ENCODE measurements at regions not wholly inside any gene's neighbourhood (a gene's known extent, or its start where the extent isn't known, plus 50 kb on each side); places are given as distances from the start of the nearest gene placed in this dataset.

DNA sequence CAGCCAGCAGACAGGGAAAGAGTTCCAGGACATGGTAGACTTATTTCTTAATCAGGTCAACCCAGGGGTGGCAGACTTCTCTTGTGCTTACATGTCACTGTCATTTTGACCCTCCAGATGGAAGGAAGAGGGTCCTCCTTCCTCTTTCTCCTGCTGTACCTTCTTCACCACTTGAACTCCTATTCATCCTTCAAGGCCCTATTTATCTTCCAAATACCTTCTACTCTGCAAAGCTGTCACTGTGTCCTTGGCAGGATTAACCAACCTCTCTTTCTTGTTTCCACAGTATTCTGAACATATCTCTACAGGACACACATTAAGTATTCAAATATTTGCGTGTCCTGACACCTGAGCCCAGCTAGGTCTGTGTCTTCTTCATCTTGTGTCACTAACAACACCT lies 163.1 kb downstream of the DICER1 start:
- peak in 1 of 2 experiments; percentile 53 for DNase-seq

DNA sequence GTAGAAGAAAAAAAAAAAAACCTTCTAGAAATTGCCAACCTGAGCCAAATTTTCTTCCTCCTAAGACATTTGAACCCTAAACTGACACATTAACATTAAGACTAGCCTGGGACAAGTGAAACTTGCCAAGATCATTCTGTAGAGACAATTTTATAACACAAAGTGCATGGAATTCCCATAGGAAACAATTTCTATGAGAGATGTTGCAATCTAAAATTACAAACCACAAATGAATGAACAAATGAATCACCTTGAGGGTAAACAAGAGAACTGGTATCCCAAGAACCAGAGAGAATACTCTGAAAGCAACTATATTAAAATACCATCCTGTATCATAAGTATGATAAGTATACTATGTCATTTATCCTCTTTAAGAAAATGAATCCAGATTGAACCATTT lies 165.3 kb downstream of the DICER1 start:
- DNase-seq: no peak

DNA sequence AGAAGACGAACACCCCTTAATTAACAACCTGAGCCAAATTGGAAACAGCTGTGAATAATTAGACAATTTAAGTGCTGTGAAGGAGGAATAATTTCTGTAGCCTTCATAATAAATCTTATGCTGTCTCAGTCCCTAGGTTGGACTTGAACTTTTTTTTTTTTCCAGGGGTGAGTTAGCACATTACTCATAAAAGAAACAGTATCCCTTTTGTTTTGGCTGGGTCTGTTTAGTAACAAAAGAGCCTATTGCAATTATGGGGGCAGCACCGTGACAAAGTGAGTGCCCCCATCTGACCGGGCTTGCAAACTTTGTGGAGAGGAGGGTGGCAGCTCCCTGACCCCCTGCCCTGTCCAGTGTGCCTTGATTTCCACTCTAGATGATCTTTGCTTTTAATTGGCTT lies 167.4 kb downstream of the DICER1 start:
- DNase-seq: no peak

DNA sequence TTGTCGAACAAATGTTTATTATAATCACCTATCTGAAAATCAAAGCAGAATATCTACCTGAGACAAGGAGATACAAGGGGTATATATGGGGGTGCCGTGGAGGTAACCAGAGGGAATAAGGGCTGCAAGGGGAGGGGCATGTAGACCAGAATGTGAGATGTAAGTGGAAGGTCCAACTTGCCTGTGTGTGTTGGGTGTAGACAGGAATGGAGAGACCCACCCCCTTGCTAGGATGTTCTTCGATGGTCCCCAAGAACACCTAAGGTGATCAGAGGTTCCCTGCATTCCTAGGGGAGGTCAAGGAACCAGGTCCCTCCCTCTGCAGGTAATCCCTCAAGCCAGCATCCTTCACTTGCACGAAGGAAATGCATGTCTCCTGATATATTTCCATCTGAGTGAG lies 167.9 kb downstream of the DICER1 start:
- DNase-seq: no peak

DNA sequence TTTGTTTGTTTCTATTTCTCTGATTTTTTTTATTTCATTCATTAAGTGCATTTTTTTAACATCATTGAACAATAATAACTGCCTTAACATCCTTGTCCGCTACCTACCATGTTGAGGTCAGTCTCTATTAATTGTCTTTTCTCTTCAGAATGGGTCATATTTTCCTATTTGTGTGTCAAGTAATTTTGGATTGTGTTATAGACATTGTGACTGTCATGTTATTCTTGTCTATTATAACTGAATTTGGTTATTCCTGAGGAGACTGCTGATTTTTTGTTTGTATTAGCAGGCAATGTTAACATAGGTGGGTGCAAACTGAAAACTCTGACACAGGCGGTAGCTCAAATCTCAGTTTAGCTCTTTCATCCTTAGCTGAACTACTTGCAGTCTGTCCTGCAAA lies 169.9 kb downstream of the DICER1 start:
- DNase-seq: no peak

DNA sequence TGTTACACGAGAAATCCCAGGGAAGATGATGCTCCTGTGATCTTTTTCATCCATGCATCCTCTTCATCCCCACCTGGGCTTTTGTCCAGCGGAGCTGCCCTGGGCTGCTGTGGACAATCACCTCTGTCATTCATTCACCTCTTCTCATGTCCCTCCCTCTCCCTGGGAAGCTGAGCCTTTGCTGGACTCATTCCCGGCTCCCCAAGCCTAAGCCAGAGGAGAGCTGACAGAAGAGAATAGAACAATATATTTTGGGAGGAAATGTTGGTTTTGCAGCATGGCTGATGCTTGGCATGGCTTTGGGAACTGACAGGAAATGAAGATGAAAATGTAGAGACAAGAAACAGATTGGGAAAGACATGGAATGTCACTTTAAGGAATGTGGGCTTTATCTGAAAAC lies 177.4 kb downstream of the DICER1 start:
- no peak for DNase-seq

DNA sequence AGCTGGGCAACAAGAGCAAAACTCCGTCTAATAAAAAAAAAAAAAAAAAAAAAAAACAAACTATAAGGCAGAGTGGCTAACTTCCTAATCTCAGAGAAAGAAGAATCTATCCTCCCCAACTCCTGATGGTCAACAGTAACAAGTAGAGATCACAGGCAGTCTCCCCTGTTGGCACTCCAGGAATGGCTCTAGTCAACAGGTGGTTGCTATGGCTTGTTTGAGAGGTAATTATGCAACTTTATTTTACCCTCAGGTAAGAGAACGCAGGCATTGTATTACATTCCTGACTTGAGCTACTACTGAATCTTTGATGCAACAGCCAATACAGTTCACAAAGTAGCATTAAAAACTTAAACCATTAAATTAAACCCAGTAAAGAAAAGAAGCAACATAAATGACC lies 180.3 kb downstream of the DICER1 start:
- DNase-seq: no peak

DNA sequence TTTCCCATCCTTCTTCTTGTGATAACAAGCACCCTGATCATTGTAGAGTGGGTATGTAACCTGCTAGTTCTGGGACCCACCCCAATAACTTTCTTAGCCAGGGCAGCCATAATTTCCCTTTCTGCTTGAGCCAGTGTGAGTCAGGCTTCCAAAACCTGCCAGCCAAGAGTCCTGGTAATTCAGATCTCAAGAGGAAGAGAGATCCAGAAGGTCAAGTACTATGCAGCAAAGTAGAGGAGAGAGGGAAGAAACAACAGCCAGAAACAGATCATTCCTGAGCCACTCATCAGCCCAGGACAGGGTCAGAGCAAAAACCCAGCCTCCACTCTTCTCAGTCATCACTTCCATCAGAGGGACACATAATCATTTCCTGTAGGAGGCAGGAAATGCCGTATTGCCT lies 182.0 kb downstream of the DICER1 start:
- no peak for DNase-seq

DNA sequence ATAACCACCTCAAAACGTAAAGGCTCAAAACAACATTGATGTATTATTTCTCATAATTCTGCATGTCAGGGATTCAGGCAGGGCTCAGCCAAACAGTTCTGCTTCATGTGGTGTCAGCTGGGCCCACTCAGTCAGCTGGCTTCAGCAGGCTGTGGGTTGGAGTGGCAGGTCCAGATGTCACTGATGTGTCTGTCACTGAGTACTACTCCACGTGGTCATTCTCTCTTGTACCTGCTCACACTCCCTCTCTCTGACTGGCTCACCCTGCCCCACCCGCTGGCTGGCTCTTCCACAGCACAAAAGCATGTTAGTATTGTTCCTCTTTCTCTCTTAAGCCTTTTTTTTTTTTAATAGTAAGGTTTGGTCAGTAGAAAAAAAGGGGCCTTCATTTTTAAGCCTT lies 182.4 kb downstream of the DICER1 start:
- DNase-seq: no peak

DNA sequence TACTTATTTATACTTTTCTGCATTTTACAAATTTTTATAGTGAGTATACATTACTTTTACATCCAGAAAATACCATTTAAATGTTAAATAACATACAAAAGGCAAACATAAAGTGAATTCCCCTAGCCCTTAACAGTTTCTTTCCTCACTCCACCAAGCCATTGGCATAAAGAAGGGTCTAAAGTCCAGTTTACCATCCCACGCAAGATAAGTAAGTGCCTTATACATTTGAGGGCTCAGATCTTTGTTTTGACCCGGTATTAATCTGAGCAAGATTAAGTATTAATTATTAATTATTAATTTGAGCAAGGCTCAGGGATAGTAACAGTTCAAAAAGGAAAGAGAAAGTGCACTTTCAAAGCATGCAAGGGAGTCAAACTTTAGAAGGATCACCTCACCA lies 182.9 kb downstream of the DICER1 start:
- no peak for DNase-seq

DNA sequence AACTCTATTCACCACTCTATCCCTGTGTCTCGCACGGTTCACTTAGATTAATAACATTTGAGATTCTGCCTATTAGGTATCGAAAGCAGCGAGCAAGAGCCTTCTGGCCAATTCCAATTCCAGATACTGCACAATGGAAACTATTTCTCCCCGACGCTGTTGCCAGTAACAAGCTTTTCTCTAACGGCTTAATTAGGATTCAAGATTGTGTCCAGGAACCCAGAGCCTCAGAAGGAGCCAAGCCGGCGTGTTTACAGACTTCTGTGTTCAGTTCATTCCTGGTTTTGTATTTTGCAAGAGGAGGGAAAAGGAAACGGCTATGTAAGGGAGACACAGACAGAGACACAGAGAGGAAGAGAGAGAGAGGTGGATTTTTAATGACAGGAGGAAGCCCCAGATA lies 185.6 kb downstream of the DICER1 start:
- no peak for DNase-seq

DNA sequence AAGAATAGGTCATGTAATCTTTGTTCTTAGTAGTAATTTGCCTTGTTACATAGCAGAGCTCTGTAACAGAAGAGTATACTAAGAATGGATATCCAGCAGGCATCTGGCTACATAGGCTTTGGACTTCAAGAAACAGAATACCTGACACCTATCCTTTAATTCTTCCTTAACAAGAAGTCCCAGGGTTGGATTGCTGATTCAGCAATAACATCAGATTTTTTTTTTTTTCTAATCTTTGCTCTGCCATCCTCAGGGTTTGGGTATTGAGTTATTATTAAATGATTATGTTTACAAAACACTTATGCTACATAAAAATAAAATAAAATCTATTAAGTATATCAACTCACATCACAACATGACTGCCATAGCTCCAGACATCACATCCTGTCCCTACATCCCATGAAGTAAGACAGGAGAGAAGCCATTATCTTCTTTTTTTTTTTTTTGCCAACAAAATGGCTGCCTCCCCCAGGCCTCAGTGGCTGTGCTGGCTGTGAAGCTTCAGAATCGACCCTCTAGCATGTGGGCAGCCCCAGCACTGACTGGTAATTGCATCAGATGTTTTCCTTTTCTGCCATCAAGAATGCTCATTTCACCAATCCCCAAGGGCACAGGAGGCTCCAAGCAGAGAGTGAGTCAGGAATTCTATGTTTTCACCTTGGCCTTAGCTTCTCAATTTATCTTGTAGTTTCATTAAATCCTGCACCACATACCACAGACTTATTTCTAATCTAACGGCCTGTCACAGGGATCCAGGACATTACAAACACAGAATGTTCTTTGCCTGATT lies 186.2 kb downstream of the DICER1 start:
- no peak for DNase-seq

DNA sequence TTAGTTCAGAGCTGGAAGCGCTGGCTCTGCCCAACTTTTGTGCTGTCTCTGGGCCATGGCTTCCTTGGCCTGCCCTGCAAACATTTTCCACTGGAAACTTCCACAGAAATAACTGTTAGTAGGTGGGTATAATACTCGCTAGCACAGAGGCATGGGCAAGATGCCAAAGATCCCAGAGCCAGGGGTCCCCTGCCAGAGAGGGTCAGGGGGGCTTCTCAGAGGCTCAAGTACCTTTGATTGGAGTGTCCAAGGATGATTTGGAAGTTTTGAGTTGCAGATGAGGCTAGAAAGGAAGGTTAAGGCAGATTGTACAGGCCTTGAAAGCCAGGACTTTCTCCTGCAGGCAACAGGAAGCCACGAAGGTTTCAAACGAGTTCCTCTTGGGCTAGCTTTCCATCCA lies 187.6 kb downstream of the DICER1 start:
- no peak for DNase-seq

DNA sequence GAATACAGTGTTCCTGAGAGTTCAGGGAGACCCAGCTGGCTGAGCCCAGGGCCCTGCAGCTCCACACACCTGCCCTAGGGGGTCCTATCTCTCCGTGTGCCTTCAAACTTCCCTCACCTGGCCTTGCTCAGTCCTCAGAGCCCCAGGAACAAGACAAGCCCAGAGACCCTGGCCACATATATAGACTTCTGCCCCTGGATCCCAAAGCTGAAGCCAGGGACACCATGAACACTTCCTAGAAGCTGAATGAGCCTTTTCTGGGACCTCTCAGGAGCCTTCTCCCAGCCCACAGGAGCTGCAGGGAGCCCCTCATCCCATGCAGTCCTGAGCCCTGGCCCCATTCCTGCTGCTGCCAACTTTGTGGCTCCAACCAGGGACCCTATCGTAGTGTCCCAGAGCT lies 190.5 kb downstream of the DICER1 start:
- no peak for DNase-seq

DNA sequence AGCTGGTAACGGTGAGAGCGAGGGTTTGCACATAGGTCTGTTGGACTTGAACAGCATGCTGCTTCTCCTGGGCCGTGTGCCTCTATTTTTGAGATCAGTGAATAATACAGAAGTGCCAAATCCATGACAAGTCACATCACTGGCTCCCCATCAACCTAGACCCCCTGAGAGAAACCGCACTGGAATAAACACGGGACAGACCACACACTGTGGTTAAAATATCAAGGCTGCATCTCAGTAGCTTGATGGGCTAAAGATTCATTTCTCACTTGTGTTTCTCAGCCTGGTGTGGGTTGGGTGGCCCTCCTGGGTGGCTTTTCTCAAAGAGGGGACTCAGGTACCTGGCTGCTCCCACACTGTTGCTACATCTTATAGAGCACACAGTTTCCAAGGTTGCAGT lies 191.0 kb downstream of the DICER1 start:
- no peak for DNase-seq

DNA sequence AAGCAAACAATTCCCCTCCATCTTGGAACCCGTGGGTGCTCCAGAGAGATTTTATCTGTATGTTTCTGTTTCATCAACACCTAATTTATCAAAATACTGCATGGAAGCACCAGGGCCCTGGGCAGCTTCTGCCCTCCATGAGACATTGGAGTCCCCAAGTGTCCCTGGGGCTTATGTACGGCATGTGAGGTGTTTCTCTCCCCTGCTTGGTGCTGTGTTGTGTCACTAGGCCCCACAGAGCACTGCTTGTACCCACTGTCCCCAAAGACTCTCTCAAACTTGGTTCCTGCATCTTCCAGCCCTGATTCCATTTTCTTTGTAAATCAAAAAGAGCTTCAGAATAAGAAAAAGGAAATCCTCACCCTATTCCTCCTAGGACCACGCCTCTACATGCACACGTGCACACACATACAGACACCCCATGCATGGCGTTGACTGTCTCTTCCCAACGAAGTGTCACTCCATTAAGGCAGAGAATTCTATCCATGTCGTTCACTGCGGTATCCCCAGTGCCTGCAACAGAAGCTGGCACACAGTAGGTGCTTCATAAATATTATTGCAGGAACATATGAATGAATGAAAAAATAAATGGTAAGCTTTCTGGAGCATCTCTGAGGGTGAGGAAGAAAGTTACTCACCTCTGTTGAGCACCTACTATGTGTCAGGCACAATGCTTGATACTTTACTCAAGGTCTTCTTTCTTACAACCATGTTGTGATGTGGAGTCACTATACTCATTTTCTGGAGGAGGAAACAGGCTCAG lies 191.6 kb downstream of the DICER1 start:
- no peak for DNase-seq

DNA sequence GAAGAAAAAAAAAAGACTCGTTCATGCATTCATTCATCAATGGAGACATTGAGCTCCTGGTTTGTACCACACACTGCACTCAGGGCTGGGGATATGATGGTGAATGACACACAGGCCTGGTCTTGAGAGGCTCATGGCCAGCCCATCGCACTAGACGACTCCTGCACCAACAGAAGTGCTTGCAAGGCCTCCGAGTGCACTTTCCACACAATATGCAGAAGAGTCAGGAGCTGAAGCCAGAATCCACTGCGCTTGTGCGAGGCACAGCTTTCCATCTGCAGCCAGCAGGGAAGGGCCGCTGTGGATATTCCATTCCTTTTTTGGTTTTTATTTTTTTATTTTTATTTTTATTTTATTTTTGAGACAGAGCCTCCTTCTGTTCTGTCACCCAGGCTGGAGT lies 192.4 kb downstream of the DICER1 start:
- DNase-seq: no peak

DNA sequence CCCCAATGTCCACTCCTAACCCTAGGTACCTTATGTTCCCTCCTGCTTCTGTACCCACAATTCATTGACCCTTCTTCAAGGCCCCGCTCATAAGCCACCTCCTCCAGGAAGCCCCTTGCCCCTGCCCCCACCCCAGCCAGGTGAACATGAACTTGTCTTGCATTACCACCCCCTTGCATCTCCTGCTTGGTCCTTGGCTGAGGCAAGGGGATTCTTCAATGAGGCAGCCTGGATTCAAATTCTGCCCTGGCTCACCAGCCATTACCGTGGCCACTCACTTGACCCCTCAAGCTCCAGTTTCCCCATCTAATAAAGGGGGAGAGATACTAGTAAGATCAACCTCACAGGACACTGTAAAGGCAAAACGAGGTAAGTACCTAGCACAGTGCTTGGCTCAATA lies 193.1 kb downstream of the DICER1 start:
- DNase-seq: no peak

DNA sequence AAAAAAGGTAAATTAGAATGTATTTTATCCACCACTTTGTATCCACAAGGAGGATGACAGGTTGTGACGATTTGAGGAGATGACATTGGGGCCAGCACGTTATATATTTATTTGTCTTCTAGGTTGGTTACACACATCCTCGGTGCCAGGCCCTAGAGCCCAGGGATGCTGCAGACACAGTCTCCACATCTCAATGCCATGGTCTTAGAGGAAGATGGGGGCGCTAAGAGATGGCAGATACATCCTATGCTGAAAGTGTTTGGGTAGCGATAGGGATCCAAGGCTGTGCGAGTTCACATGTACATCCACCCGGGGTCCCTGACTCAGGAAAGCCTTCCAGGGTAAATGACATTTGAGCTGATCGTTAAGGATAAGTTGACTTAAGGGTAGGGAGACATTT lies 193.1 kb upstream of the GSC start:
- DNase-seq: no peak

DNA sequence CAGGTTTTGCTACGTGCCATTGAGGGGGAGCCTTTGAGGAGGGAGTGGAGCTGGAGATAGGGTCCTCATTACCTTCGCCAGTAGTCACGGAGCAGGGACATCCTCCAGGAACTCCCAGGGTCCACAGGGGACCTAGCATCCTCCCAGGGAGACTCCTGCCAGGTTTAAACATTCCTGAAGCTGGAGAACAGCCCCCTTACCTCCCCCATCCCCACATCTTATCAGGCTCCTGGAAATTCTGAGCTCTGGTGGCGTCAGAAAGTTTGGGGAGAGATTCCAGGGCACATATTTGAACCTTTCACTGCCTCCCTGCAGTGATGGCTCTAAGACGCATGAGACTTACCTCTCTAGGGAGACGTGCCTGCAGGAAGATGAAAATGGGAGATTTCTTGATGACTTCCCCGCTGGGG lies 192.3 kb upstream of the GSC start:
- DNase-seq: no peak

DNA sequence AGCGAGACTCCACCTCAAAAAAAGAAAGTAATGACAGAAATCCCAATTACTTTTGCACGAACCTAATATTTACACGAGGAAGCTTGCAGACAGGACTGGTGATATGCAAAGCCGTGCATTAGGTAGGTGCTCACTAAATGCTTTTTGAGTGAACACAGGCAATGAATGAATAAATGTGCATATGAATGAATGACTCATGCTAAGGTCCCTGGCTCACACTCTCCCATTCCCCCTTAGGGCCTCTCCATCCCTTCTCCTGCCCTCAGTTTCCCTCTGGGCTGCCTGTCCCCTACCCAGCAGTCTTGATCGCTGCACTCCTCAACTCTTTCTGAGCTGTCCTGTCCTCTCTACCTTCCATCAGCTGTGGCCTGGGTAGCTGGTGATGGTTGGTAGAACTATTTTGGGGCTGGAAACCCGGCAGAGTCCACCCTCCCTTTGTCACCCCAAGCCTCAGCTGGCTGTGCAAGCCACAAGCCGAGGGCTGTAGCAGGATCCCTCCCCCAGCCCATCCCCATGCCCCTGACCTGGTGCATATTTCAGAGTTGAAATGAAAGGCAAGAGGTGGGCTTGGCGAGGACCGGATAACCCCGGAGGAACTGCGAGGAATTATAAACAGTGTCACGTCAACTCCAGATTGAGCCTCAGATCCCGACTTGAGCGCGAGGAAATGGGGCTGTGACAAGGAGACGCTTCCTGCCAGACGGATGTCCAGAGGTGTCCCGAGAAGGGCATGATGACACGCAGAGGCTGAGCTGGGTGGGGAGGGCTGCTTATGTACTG lies 191.7 kb upstream of the GSC start:
- DNase-seq: no peak

DNA sequence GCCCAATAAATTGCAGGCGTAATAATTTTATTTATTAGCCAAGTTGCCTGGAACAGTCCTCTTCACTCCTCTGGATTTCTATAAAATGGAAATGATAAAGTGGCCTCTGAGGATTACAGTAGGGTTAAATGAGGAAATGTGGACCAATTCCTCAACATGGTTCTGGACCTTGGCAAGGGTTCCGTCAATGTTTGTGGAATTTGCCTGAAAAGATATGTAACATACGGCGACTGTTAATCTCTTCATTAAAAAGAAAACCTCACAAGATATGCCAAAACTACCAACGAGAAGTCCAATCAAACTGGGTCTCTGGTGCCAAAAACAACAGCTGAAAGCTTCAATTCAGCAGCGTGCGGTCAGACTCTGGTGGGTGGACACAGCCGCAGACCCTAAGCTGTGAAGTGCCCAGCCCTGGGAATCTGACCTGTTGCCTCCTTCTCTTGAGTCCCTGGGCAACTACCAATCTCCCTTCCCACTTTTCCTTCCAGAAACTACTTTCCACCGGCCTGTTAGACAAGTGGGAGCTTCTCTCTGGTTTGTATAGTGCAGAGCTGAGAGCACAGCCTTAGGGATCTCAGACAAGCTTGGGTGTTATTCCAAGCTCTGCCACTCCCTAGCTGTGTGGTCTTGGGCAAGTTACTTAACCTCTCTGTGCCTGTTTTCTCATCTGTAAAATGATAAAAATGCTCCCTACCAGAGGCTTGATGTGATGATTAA lies 190.5 kb upstream of the GSC start:
- no peak for DNase-seq

Data from NCI-H526 (cell line).